ENCODE measurements at regions not wholly inside any gene's neighbourhood (a gene's known extent, or its start where the extent isn't known, plus 50 kb on each side); places are given as distances from the start of the nearest gene placed in this dataset.
A peak's percentile ranks its signal among the peaks of the same experiment; 100 is the strongest.
"Not testable (repeated sequence)": the region's sequence is repeated elsewhere in the genome, so short reads cannot be mapped to it uniquely, and the experiment has no call there.

- DNase-seq: not testable (repeated sequence)
Measured at GRCh38 chr19:30804333-30804732, 432.1 kb downstream of the ZNF536 start.

GRCh38 chr19:30802424-30803013, 430.3 kb downstream of the ZNF536 start:
- no peak for DNase-seq

- peak in 1 of 4 experiments; percentile 23 for DNase-seq
Measured at GRCh38 chr19:30799865-30800755, 427.9 kb downstream of the ZNF536 start.

- DNase-seq: no peak
Measured at GRCh38 chr19:30795727-30796126, 423.5 kb downstream of the ZNF536 start.

GRCh38 chr19:30792561-30793505, 420.6 kb downstream of the ZNF536 start:
- DNase-seq: no peak

- DNase-seq: no peak
Measured at GRCh38 chr19:30791088-30791487, 418.9 kb downstream of the ZNF536 start.

GRCh38 chr19:30790056-30790680, 418.0 kb downstream of the ZNF536 start:
- DNase-seq: no peak

- DNase-seq: no peak
Measured at GRCh38 chr19:30788105-30788765, 416.1 kb downstream of the ZNF536 start.

- DNase-seq: no peak
Measured at GRCh38 chr19:30785458-30786137, 413.4 kb downstream of the ZNF536 start.

GRCh38 chr19:30784850-30785457, 412.8 kb downstream of the ZNF536 start:
- peak; percentile 11 to 45 (median 32) for DNase-seq

GRCh38 chr19:30783936-30784335, 411.8 kb downstream of the ZNF536 start:
- no peak for DNase-seq

GRCh38 chr19:30783212-30783611, 411.0 kb downstream of the ZNF536 start:
- no peak for DNase-seq

- no peak for DNase-seq
Measured at GRCh38 chr19:30781519-30781918, 409.3 kb downstream of the ZNF536 start.

GRCh38 chr19:30781047-30781446, 408.9 kb downstream of the ZNF536 start:
- DNase-seq: no peak

GRCh38 chr19:30780456-30780855, 408.3 kb downstream of the ZNF536 start:
- DNase-seq: no peak

- DNase-seq: no peak
Measured at GRCh38 chr19:30780032-30780431, 407.8 kb downstream of the ZNF536 start.

- DNase-seq: no peak
Measured at GRCh38 chr19:30778961-30779715, 407.0 kb downstream of the ZNF536 start.

GRCh38 chr19:30778061-30778460, 405.9 kb downstream of the ZNF536 start:
- DNase-seq: no peak

- DNase-seq: no peak
Measured at GRCh38 chr19:30775956-30776355, 403.8 kb downstream of the ZNF536 start.

GRCh38 chr19:30774252-30774766, 402.1 kb downstream of the ZNF536 start:
- DNase-seq: no peak

All from activated CD4-positive, CD25-positive, alpha-beta regulatory T cell (primary cell).